NOMO-1 treated with DMSO at 0.1 percent for 48 hours (cell line): ENCODE measurements at regions not wholly inside any gene's neighbourhood (a gene's known extent, or its start where the extent isn't known, plus 50 kb on each side); places are given as distances from the start of the nearest gene placed in this dataset.

Experiments
- DNase-seq: peaks from one replicate; lab custom pipeline; 2025; ENCODE audit not compliant: unreplicated experiment; lab: John Stamatoyannopoulos, UW

DNA sequence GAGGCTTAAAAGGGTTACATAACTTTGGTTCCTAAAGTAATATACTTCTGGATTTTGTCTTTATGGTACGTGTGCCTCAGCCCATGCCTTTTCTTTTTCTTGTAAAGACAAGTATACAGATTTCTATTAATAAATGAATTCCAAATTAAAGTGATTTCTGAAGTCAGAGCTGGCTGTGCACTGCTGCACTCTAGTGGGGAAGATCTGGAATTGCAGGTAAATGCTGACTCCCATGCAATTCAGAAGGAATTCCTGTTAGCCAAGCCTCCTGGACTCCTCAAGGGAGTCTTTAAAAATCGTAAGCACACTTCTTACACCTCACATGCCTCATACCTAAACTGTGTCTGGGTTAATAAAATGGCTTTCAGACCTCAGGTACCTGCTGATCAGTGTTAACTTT, 118.4 kb upstream of the SLC7A1 start:
- DNase-seq = peak; percentile 14

DNA sequence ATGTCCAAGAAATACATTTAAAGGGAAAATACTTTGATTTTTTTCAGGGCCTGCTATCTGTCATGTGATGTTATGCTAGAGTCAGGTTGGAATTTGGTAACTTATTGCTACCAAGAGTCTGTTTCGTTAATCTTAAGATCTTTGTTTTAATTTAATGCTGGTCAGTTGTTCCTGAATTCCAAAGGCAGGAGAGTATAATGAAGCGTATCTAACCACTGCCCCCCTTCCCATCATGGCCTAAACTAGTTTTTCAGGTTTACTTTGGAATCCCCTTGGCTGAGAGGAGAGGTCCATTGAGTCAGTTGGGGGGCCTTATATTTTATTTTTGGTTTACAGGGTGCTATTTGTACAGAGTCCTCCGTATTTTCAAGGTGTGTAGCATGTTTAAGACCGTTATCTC, 116.3 kb upstream of the SLC7A1 start:
- DNase-seq = no peak

DNA sequence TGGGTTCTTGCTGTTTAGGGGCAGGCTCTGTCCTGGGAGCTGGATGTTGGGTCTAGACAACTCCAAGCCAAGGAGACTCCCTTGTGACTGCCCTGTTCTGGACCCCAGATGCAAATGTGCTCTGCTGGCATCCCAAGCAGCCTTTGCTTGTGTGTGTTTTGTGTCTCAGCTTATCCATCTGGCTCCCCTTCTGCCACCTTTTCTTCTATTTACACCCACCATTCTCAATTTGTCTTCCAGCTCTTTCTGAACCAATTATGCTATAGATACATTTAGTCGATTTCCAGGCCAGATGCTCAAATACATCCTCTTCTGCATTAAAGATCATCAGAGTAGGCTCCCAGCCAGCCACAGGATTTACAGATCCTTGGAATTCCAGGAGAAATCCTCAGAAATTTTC, 115.0 kb upstream of the SLC7A1 start:
- DNase-seq = no peak

DNA sequence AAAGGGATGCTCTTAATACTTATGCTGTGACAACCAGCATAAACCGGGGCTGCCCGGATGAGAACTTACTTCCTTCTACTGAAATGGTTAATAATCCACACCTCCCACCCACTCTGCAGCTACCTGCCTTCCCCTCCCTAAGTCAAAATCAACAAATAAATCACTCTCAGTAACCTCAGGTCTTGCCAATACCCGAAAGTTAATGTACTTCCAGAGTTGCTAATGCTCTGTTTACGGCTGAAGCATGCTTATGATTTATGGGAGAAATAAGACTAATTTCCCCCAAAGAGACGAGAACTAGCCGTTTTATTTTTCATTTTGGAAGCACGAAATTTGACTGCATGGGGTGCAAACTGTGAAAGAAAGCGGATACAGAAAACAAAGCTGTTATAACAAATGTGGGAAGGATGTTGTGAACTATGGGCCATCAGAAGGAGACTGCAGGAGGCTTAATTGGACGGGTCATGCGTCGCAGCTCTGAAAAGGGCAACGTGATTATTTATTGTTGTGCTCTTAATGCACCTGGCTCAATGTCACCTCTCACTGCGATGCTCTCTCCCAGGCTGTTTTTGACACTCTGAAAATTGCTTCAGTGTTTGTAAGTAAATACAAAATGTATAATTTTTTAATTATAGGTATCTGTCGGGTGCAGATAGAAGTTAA, 114.0 kb upstream of the SLC7A1 start:
- no peak for DNase-seq

DNA sequence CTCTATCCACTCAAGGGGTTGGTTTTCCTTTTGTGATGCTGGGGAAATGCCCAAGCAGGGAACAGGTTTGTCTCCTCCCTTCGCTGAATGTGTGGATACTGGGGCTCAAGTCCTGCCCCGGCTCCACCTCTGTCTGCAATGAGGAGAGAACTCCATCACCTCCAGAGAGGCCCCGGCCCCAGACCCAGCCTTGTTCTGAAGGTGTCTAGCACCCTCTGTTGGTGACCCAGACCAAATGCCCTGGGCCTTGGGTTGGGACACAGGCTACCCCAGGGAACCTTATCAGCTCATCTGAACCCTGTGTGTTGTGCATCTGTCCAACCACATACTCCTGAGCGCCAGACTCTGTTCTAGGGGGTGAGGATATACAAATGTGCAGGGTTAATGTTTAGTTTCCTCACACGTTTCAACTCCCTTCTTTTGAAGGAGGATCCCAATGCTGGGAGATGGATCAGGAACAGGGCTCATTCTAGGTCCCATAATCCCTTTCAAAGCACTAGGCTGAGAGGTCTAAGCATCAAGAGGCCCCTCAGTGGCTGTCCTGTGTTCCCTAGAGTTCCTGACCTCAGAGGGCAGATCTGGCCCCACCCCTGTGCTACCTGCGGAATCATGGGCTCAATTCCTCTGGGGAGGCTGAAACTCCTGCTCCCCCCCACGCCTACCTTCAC, 112.5 kb upstream of the SLC7A1 start:
- peak; percentile 31 for DNase-seq

DNA sequence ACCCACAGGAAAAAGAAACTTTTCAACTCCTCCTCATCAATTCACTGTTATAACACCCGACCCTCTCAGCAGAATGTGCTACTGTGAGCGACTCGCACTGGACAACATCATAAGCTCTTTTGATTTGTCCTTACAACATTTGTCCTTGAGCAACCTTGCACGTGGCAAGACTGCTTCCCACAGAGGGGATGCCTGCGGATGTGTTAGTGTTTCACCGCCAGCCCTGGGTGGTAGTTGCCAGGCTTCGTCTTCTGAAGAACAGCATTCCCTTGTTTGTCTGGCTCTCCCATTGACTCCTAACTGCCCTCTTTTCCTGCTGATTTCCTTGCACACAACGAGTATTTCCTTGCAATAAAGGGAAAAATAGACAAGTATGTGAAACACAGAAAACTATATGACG, 111.4 kb upstream of the SLC7A1 start:
- no peak for DNase-seq

DNA sequence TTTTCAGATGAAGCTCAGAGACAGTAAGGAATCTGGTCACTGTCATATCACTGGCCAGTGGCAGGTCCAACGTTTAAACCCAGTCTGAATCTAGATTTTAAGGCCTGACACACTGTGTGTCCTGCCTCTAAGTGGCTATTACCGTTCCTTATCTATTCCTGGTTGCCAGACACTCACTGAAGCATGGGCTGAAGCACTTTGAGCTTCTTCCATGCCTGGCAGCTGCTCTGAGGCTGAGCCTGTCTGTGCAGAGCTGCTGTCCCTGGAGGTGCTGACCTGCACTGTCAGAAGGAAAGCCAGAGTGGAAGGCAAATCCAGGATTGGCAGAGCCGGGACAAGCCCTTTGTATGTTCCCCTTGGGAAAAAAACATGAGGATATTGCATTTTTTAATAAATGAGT, 109.2 kb upstream of the SLC7A1 start:
- DNase-seq = no peak

DNA sequence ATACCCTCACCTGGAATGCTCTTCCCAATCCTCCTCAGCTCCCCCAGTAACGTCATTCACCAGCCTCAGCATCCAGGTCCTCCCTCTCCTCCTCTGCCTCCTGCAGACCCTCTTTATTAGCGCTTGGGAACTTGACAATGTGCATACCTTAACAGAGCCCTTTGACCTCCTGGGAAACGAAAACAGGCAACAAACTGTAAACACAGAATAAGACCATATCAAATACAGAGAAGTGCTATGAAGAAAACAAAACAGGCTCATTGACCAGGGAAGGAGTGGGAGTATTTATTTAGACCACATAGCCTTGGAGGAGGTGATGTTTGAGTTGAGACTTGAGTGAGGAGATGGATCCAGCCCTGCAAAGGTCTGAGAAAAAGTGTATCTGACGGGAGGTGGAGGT, 107.9 kb upstream of the SLC7A1 start:
- no peak for DNase-seq

DNA sequence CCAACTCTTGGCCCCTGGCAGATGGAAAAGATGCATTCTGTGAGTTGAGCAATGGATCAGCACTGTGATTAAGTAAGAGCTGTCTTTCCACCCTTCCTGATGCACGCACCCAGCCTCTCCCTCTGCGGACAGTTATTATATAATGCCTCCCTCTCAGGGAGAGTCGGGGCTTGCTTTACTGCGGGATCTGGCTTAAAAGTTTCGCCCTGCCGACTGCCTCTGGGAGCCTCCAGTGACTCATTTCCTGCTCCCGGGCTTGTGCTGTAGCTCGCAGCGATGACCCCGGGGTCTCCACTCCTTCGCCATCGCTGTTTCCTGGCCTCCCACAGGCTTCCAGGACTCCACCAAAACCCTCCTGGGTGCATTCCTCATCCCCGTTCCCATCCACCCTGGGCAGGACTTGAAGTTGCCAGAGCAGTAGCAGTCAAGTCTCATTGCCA, 107.4 kb upstream of the SLC7A1 start:
- no peak for DNase-seq

DNA sequence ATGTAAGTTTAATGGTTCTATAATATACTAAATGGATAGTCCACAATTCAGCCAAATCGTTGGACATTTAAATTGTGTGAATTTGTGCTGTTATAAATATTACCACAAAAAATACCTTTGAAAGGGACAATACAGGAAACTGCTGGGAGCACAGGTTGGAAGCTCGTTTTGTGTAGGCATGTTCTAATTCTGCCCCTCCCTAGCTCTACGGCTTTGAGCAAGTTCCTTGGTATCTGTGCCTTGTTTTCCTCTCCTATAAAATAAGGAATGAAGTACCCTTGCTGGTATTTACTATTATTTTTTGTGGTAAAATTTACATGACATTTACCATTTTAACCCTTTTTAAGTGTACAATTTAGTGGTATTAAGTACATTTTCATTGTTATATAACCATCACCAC, 102.6 kb upstream of the SLC7A1 start:
- DNase-seq = no peak

DNA sequence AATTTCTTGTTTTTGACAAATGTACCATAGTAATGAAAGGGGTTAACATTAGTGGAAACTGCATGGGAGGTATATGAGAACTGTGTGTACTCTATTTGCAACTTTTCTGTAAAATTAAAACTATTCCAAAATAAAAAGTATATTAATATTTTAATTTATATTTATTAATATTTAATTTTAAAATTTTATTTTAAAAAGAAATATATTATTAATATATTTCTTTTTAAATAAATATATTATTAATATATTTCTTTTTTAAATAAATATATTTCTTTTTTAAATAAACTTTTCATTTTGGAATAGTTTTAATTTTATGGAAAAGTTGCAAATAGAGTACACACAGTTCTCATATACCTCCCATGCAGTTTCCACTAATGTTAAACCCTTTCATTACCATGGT, 101.1 kb upstream of the SLC7A1 start:
- no peak for DNase-seq

DNA sequence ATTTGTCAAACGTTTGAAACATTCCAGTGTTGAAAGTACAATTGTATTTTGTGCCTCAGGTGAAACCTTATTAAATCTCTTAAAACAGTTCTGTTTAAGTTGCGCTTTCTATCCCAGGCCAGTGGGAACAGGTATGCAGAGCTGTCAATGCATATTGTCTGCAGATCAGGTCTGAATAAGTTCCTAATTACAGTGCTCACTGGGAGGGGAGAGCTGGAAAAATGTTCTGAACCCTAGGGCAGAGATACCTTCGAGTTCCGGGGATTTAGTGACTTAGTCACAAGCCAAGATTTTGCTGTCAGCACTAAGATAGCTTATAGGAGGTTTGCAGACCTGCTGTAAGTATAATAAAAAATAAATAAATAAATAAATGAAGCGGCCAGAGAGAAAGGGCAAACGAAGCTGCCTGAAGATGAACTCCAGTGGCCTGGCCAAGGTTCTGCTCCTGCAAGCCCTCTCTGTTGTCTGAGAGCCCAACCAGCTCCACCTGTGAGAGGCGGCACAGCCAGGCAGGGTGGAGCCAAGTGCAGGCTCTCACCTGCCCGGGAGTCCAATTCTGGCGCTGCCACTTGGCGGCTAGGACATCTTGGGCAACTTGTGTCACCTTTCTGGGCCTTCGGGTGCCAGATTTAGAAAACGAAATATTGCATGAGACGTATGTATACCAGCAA, 97.9 kb upstream of the SLC7A1 start:
- no peak for DNase-seq

DNA sequence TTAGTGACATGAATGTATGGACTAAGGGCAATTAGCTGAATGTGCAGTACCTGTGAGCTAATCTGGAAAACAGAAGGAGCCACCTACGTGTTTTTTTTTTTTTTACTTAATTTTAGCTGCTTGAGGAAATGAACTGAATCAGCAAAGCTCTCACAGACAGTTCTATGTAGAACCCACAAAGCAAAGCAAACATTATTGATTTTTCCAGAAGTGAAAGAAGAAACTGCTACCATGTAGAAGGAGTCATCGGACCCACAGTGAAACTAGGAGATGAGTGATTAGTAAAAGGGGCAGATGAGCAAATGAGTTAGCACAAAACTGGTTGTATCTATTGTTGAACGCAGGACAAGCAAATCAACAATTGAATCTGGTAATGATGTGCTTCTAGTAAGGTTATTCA, 94.1 kb upstream of the SLC7A1 start:
- DNase-seq = peak; percentile 74

DNA sequence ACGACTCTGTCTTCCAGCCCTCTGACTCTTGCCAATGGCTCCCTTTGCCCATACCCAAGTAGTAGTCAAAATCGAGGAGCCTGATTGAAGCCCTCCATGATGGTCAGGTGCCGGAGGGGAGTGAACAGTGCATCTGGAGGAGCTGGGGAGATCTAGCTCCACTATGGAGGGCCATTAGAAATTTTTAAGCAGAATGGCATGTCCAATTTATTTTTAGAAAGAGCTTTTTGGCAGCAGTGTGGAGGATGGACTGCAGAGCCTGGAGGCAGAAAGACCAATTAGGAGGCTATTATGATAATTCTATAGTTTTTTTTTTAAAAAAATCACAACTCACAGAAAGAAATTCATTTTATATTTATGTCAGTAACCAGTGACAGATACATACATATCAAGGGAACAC, 92.7 kb upstream of the SLC7A1 start:
- no peak for DNase-seq

DNA sequence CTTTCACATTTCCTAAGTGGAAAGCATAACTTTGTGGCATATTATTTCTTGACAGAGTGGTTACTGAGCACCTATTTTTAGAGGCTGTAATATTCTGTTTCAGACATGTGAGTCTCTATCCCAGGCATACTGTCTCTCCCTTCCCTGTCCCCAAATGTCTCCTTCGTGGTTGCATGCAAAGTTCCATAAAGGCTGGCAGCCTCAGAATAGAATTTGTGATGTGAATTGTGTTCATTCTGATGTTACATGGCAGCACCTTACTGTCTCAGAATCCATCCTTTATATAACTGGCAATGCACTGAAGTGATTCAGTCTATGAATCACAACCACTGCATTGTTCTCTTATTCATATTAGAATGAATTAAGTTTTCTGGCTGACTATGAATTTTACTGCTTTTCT, 89.0 kb upstream of the SLC7A1 start:
- no peak for DNase-seq

DNA sequence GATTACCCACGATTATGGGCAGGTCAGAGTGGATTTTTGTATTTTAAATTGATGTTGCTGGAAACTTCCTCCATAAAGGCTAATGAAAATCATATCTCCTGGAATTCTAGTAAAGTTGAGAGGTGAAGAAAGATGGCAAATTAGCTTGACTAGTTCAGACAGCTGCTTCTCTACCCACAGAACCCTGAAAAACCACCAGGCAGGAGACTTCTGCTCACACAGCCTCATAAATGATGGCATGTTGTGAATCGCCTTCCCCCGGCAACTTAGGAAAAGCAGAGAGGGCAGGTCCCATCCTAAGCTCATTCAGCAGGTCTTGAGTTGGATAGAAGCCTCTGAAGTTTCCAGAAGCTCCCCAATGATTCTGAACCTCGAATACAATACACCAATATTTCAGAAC, 87.6 kb upstream of the SLC7A1 start:
- DNase-seq = no peak

DNA sequence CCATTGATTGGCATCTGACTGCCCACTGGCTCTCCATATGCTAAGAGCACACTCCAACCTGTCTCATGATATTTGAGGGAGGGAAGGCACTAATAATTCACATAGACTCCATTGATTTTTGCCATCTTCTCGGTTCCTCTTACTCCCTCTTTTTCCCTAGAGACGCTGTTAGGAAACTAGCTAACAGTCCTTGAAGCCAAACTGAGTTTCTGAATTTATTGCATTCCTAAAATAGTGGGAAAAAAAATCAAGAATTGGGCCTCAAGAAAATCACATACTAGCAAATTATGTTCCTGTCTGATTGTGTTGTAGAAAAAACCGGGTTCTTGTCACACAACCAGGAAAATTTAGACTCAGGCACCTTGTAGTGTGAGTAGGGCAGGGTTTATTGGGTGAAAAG, 86.4 kb upstream of the SLC7A1 start:
- DNase-seq = no peak

DNA sequence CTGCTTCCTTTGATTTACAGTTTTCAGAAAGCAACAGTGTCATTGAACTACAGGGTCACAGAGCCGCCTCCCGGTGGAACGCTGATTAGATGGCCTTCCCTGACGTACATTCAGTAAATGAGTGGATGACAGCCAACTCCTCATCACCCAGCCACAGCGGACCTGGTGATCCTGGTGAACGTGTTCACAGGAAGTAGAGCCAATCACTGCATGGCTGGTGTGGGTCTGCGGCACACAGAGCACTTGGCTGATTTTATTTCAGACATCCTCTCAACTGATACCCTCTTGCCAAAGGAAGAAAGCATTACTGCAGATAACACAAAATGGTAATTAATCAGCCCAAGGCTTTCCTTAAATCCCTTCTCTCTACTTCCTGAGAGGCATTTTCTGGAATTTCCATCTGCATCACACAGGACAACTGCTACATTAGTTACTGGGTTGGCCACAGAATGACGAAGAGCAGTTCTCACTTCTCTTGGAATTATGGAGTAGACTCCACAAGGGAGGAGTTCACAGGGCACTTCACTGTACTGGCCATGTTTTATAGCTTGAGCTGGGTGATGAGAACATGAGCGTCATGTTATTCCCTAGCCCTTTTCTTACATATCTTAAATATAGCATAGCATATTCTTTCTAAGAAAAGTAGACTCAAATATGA, 84.0 kb upstream of the SLC7A1 start:
- DNase-seq = no peak

DNA sequence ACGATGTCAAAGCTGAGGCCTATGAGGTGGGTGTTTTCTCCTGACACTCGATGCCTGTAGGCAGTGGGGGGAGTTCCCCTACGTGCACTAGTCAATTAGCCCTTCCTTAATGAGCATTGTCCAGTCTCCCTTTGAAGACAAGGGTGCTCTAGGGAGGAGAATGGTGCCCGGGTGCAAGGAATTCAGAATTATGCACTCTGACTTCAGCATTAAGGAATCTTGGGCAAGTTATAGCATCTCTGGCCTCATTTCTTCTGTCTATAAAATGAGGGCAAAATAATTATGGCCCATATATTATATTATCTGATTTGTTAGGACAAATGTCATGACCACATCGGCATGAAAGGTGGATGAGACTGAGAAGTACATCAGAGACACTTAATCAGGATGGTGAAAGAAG, 82.1 kb upstream of the SLC7A1 start:
- no peak for DNase-seq

DNA sequence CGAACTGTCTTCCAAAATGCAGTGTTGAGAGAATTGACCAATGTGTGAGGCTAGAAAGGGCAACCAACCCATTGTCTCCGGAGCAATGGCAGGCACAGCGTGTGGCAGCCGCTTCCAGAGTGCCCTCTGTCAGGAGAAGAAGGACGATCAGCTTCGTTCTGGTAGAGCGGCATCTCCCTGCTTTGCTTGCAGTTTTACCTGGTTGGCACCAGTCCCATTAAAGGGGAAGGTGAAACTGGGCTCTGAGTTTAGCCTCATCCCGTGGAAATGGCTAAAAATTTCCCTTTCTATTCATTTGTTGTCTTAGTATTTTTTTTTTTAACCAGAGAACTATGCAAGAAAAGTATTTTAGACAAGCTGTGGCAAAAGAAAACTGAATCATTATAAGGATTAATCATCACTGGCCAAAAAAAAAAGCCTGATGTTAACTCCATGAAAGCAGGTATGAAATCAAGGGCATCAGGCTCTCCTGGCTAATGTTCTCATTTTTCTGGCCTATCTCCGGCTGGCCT, 81.5 kb upstream of the SLC7A1 start:
- DNase-seq = no peak

DNA sequence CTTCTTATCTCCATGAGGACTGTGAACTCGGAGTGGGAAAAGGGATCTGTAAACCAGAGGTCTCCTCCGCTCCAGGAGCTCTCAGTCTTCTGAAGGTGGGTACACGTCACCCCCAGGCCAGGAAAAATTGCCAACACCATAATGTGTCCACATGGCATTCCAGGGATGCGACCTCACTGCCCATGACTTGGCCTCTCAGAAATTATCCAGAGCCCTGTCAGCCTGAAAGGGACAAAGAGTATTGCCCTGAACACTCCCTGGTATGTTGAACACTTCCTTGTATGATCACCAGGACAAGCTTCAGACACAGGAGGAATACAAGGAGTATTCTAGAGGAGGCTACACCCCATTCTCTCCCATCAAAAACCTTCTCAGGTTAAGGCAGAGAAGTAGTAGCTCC, 81.0 kb upstream of the SLC7A1 start:
- no peak for DNase-seq

DNA sequence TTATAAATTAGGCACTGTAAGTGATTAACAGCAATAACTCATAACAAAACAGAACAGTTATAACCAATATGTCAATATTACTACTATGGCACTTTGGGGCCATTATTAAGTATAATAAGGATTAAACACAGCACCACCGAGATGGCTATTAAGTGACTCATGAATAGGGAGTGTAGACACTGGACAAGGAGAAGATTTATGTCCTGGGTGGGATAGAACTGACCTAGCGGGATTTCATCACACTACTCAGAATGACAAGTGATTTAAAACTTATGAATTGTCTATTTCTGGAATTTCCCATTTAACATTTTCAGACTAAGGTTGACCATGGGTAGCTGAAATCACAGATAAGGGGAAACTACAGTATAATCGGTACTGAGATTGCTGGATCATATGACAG, 79.0 kb upstream of the SLC7A1 start:
- DNase-seq = no peak
